ENCODE measurements at regions not wholly inside any gene's neighbourhood (a gene's known extent, or its start where the extent isn't known, plus 50 kb on each side); places are given as distances from the start of the nearest gene placed in this dataset.

DNA sequence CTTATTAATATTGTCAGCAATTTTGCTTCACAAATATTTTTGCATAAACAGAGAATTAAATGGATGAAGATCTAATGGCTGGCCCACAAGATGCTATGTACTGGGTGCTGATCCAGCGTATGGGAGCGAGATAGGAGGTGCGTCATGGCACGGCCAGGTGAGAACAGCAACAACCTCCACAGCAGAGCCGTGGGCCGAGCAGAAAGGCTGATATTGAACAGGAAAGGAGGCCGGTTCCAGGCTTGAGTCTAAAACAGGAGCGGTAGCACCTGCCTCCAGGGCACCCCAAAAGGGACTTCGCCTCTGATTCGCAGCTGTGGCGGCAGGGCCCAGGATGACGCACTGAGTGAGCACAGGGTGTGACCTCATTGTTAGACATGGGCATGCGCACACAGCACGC, 1502.1 kb downstream of the TBC1D22A start:
- no peak overlapping the region for H3K27ac ChIP-seq (ENCODE audit: low read length)
- H3K27me3 ChIP-seq (ENCODE audit: control insufficient read depth, insufficient read depth, low read length): no peaks in the 10 kb centered on the region; the same call in 1 of the 2 replicates
- no peak overlapping the region for H3K4me3 ChIP-seq (ENCODE audit: low read depth in 2 of 2, low read length in 2 of 2)
- intact Hi-C loops (cut with micrococcal nuclease; ENCODE audit: unreplicated experiment) (no loop called here), in situ Hi-C loops (cut with HindIII; ENCODE audit: low pct_unique_long_range_greater_than_20kb, low sequenced_read_pairs) (no loop called here)
- CTCF ChIA-PET: no interaction called here
- DNase-seq (ENCODE audit: low read depth, low spot score) (no peak), ATAC-seq (no peak)
- no TSS peak for BruUV-seq (replicated peaks)
- TF ChIP-seq TCF7L2 (IDR thresholded peaks at IDR 0.05; ENCODE audit: low read depth, low read length): no peak
- no peak for TF ChIP-seq SIN3A (IDR thresholded peaks at IDR 0.05; ENCODE audit: borderline replicate concordance, insufficient read depth, low read depth, low read length)
- no peak for TF ChIP-seq POLR2AphosphoS5 (IDR thresholded peaks at IDR 0.05; ENCODE audit: low read depth, low read length)
- TF ChIP-seq, protein P1, sequence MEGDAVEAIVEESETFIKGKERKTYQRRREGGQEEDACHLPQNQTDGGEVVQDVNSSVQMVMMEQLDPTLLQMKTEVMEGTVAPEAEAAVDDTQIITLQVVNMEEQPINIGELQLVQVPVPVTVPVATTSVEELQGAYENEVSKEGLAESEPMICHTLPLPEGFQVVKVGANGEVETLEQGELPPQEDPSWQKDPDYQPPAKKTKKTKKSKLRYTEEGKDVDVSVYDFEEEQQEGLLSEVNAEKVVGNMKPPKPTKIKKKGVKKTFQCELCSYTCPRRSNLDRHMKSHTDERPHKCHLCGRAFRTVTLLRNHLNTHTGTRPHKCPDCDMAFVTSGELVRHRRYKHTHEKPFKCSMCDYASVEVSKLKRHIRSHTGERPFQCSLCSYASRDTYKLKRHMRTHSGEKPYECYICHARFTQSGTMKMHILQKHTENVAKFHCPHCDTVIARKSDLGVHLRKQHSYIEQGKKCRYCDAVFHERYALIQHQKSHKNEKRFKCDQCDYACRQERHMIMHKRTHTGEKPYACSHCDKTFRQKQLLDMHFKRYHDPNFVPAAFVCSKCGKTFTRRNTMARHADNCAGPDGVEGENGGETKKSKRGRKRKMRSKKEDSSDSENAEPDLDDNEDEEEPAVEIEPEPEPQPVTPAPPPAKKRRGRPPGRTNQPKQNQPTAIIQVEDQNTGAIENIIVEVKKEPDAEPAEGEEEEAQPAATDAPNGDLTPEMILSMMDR (IDR thresholded peaks at IDR 0.05): no peak
- TF ChIP-seq, protein P2, sequence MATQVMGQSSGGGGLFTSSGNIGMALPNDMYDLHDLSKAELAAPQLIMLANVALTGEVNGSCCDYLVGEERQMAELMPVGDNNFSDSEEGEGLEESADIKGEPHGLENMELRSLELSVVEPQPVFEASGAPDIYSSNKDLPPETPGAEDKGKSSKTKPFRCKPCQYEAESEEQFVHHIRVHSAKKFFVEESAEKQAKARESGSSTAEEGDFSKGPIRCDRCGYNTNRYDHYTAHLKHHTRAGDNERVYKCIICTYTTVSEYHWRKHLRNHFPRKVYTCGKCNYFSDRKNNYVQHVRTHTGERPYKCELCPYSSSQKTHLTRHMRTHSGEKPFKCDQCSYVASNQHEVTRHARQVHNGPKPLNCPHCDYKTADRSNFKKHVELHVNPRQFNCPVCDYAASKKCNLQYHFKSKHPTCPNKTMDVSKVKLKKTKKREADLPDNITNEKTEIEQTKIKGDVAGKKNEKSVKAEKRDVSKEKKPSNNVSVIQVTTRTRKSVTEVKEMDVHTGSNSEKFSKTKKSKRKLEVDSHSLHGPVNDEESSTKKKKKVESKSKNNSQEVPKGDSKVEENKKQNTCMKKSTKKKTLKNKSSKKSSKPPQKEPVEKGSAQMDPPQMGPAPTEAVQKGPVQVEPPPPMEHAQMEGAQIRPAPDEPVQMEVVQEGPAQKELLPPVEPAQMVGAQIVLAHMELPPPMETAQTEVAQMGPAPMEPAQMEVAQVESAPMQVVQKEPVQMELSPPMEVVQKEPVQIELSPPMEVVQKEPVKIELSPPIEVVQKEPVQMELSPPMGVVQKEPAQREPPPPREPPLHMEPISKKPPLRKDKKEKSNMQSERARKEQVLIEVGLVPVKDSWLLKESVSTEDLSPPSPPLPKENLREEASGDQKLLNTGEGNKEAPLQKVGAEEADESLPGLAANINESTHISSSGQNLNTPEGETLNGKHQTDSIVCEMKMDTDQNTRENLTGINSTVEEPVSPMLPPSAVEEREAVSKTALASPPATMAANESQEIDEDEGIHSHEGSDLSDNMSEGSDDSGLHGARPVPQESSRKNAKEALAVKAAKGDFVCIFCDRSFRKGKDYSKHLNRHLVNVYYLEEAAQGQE (IDR thresholded peaks at IDR 0.05; ENCODE audit: insufficient read depth in 1 of 2, low read depth in 2 of 2, low read length in 1 of 2): no peak
- H3K36me3 ChIP-seq (ENCODE audit: control insufficient read depth, insufficient read depth, low read length): no peaks in the 10 kb centered on the region
- no peaks in the 10 kb centered on the region for H3K9me3 ChIP-seq (ENCODE audit: control insufficient read depth, insufficient read depth, low read depth, low read length)
- POLR2A ChIA-PET: no interaction called here
- no peaks in the 10 kb centered on the region for H3K4me1 ChIP-seq (ENCODE audit: control insufficient read depth, insufficient read depth, low read length)

DNA sequence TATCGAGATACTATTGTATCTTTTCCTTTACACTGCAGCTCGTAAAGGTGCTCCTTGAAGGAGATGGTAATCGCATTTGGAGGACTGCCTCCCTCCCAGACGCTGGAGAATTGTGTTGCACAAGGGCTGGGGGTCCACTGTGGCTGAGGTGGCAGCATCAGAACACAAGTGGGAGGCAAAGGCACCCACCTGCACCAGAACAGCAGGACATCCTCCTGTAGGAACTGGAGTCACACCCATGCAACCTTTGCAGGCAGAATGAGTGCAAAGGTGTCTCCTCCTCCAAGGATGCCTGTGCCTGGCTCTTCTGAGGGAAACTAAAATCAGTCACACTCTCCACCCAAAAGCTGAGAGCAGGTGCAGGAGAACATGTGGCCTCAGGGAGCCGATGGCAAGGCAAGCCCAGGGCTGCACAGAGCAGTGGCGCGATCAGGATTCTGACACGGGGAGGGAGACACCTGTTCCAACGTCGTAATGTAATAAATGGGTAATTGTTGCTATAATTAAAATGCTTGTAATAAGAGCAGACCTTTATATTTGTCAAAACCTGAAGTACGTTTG, 1501.4 kb downstream of the TBC1D22A start:
- POLR2A ChIA-PET: no interaction called here
- Histone ChIP-seq H3K27me3 (ENCODE audit: control insufficient read depth, insufficient read depth, low read length) (no peaks in the 10 kb centered on the region; the same call in 1 of the 2 replicates), H3K4me1 (ENCODE audit: control insufficient read depth, insufficient read depth, low read length) (no peaks in the 10 kb centered on the region), H3K36me3 (ENCODE audit: control insufficient read depth, insufficient read depth, low read length) (no peaks in the 10 kb centered on the region), H3K9me3 (ENCODE audit: control insufficient read depth, insufficient read depth, low read depth, low read length) (no peaks in the 10 kb centered on the region), H3K27ac (ENCODE audit: low read length) (no peak overlapping the region), H3K4me3 (ENCODE audit: low read depth in 2 of 2, low read length in 2 of 2) (no peak overlapping the region)
- TF ChIP-seq, protein P2 (IDR thresholded peaks at IDR 0.05; ENCODE audit: insufficient read depth in 1 of 2, low read depth in 2 of 2, low read length in 1 of 2): no peak
- in situ Hi-C loops (cut with HindIII; ENCODE audit: low pct_unique_long_range_greater_than_20kb, low sequenced_read_pairs) (no loop called here), intact Hi-C loops (cut with micrococcal nuclease; ENCODE audit: unreplicated experiment) (no loop called here)
- DNase-seq (ENCODE audit: low read depth, low spot score): no peak
- CTCF ChIA-PET: no interaction called here
- BruUV-seq (replicated peaks): no TSS peak
- no peak for ATAC-seq

Measured in Panc1 (cell line).